ENCODE measurements at regions not wholly inside any gene's neighbourhood (a gene's known extent, or its start where the extent isn't known, plus 50 kb on each side); places are given as distances from the start of the nearest gene placed in this dataset.
"Not testable (repeated sequence)": the region's sequence is repeated elsewhere in the genome, so short reads cannot be mapped to it uniquely, and the experiment has no call there.

DNA sequence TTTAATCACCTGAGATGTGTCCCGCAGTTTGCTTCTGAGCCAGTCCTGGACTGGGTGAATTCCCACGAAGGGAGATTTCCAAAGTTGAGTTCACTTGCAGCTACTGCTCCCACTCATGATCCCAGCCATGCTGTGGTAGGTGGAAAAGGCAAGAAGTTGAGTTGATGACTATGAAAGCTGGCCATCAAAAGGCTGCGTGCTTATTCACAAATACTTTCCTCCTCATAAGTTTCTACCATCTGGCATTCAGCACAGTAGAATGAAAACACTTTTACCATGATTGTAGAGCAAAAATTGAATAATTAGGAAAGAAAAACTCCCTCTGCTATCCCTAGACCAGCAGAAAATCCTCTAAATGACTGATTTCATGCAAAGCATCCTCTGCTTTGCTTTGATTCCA lies 281.8 kb downstream of the INHBA start:
- Mint-ChIP-seq H3K4me3 (no peak overlapping the region), H3K9me3 (peaks cover 25% of the 10 kb centered on the region), H3K27me3 (no peaks in the 10 kb centered on the region), H3K36me3 (ENCODE audit: low read depth) (no peaks in the 10 kb centered on the region), H3K27ac (no peak overlapping the region), H3K4me1 (no peaks in the 10 kb centered on the region)
- no peak for ATAC-seq (replicated peaks)

DNA sequence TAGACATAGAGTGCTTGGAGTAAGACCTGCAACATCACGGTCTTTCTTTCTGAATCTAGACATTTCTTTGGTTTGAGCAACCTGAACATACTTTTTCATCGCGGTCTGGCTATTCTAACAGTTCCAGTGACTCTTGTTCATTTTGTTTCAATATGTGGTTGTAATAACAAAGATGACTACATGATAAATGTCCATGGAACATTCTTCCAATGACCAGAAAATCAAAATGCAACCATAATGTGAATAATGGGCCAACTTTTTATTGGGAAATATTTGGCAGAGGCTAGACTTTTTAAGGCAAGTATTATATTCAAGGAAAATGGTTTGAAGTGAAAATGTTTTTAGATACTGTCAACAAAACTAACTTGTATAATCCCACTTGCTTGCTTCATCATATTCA lies 282.5 kb downstream of the INHBA start:
- H3K27me3 Mint-ChIP-seq = no peaks in the 10 kb centered on the region
- H3K4me3 Mint-ChIP-seq = no peak overlapping the region
- H3K27ac Mint-ChIP-seq = no peak overlapping the region
- peaks cover 22% of the 10 kb centered on the region for H3K9me3 Mint-ChIP-seq
- no peak for ATAC-seq (replicated peaks)
- no peaks in the 10 kb centered on the region for H3K4me1 Mint-ChIP-seq
- no peaks in the 10 kb centered on the region for H3K36me3 Mint-ChIP-seq (ENCODE audit: low read depth)

DNA sequence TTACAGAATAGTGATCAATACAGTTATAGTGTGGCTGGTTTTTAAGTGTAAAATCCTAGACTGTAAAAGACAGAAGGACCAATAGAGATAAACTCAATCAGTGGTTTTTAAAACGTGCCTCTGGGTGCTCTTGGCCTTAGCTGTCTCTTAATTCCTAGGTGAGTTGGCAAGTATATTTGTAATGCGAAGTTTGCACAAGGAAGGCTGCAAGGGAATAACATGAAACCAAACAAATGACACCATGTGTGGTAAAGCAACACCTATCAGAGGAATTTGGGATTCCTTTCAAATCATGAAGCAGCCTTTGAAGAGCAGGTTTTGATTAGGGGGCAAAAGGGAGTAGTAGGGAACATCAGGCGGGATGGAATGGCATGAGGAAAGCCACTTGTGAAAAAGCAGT lies 284.6 kb downstream of the INHBA start:
- Mint-ChIP-seq H3K36me3 (ENCODE audit: low read depth) (no peaks in the 10 kb centered on the region), H3K4me1 (no peaks in the 10 kb centered on the region), H3K27me3 (no peaks in the 10 kb centered on the region), H3K27ac (no peak overlapping the region), H3K9me3 (peaks cover 14% of the 10 kb centered on the region), H3K4me3 (no peak overlapping the region)
- ATAC-seq (replicated peaks) = no peak

DNA sequence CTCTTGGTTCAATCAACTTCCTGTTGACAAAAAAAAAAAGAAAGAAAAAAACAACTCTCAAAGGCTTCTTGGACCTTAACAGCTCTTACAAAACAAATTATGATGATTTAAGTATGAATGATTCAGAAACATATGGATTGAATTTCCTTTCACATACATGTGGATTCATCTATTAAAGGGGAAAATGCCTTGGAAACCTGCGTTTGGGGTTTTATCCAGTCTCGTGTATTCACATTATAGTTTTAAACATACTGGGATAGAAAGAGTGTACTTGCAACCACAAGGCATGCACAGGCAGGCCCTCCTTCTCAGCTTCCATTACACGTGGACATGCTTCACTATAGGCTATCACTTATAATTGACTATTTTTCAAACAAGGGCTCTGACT lies 286.7 kb downstream of the INHBA start:
- H3K9me3 Mint-ChIP-seq = peaks cover 16% of the 10 kb centered on the region
- no peaks in the 10 kb centered on the region for H3K27me3 Mint-ChIP-seq
- no peaks in the 10 kb centered on the region for H3K36me3 Mint-ChIP-seq (ENCODE audit: low read depth)
- no peak overlapping the region for H3K4me3 Mint-ChIP-seq
- H3K4me1 Mint-ChIP-seq = no peaks in the 10 kb centered on the region
- ATAC-seq (replicated peaks) = no peak
- no peak overlapping the region for H3K27ac Mint-ChIP-seq

DNA sequence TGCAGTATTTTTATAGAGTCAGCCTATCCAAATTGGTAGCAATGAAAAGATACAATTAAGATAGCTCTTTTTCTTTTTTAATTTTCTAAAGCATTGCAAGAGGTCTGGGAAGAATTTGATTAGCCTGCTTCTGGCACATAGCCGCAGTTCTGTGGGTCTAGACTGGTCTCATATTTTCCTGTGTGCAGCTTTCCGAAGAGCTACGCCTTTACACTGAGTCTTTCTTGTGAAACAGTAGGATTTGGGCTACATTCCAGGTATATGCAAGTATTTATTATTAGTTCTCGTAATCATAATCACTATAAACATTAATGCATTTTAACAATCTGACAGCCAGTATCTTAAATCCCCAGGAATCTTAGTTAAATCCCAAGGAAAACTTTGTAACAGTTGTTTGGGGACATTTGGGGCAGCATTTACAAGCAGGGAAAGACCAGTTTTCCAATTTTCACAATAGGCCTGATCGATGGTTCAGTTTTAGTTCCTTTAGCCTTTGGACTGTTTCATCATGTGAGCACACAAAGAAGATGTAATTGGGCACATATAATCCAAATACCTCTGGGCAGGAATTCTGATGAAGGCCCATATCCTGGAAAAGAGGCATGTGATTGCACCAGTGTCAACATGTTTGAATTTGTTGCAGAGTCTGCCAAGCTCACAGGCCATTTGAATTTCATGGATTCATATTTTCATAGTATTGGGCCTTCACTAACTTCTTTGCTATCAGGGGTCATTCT lies 287.3 kb downstream of the INHBA start:
- Mint-ChIP-seq H3K27me3 (no peaks in the 10 kb centered on the region), H3K4me3 (no peak overlapping the region), H3K4me1 (no peaks in the 10 kb centered on the region), H3K27ac (no peak overlapping the region), H3K9me3 (peaks cover 16% of the 10 kb centered on the region), H3K36me3 (ENCODE audit: low read depth) (no peaks in the 10 kb centered on the region)
- no peak for ATAC-seq (replicated peaks)

DNA sequence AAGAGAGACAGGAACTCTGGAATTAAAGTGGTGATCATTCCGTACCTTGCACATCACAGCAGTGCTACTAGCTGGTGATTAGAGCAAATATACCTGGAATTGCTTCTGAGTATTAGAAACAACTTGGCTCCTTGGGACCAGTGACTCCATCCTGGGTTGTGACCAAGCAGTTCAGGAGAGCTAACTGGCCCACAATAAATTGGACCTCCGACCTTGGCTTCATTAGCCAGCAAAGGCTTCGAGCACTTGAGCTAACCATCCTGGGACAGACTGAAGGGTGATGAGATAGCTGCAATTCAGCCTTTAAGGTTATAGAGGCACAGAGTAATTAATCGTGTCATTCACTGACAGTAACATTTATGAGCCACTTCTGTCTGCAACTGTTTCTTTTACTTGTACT lies 287.8 kb downstream of the INHBA start:
- ATAC-seq (replicated peaks) = no peak
- no peaks in the 10 kb centered on the region for H3K27me3 Mint-ChIP-seq
- no peaks in the 10 kb centered on the region for H3K36me3 Mint-ChIP-seq (ENCODE audit: low read depth)
- no peaks in the 10 kb centered on the region for H3K4me1 Mint-ChIP-seq
- H3K9me3 Mint-ChIP-seq = peaks cover 16% of the 10 kb centered on the region
- H3K4me3 Mint-ChIP-seq = no peak overlapping the region
- H3K27ac Mint-ChIP-seq = no peak overlapping the region

DNA sequence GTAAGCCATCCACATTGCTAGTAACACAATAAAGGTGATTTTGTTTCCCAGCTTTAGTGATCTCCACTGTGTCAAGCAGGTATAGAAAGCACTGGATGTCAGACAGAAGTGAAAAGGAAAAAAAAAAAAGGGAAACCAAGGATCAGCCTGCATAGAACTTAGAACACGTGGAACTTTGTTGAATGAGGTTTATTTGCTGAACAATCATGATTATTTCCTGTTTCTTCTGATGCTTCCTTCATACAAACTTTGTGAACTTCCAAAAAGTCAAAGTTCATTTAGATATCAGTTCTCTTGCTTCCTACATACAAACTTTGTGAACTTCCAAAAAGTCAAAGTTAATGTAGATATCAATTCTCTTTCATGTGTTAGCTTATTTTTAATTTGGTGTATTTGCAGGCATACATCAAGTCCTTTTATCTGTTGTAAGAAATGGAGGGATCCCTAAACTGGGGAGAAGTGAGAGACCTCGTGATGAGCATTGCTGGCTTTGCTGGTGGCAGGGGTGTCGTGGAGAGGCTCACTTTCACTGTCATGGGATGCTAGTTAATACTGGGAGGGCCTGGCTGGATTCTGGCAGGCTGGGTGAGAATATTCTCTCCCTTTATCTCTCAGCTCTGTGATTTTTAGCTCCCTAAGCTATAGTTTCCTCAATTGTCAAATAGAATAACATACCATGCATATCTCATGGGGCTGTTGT lies 298.4 kb downstream of the INHBA start:
- ATAC-seq (replicated peaks) = no peak

DNA sequence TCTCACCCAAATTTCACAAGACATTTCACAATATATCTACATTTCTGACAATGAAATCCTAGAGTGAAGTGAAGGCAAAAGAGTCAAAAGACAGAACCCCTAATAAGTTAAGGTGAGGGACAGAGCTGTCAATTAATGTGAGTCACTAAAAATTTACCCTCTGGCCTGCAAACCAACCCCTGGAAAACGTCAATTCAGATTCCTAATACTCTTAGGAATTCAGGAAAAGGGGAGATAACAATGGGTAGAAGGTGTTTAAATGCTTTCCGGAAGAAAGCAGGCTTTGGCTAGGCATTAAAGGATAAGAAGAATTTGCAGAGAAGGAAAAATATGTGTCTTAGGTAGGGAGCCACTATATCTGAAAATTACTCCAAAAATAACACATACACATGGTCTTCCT lies 299.6 kb downstream of the INHBA start:
- H3K36me3 Mint-ChIP-seq (ENCODE audit: low read depth) = no peaks in the 10 kb centered on the region
- ATAC-seq (replicated peaks) = no peak
- H3K27me3 Mint-ChIP-seq = no peaks in the 10 kb centered on the region
- no peaks in the 10 kb centered on the region for H3K4me1 Mint-ChIP-seq
- H3K9me3 Mint-ChIP-seq = peaks cover 8% of the 10 kb centered on the region
- H3K27ac Mint-ChIP-seq = no peak overlapping the region
- no peak overlapping the region for H3K4me3 Mint-ChIP-seq

More for the DNA sequence above, 298.4 kb downstream of the INHBA start:
- Mint-ChIP-seq H3K27ac (no peak overlapping the region), H3K36me3 (ENCODE audit: low read depth) (no peaks in the 10 kb centered on the region), H3K4me1 (no peaks in the 10 kb centered on the region), H3K27me3 (no peaks in the 10 kb centered on the region), H3K9me3 (peaks cover 8% of the 10 kb centered on the region), H3K4me3 (no peak overlapping the region)

DNA sequence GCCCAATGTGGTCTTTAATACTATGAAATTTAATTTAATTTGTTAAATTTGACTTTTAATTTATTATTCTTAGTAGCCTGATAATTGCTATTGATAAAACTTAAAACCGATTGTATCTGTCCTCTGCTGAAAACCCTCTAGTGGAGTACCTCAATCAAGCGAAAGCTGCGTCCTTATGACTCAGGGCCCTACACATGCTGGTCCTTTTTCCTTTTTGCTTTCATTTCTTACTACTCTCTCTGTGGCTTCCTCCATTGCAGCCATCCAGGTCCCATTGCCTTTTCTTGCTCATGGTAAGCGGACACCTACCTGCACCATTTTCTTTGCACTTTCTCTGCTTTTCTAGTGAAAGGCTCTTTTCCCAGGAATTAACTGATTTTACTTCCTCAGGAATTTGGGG lies 301.1 kb downstream of the INHBA start:
- Mint-ChIP-seq H3K27ac (no peak overlapping the region), H3K4me1 (no peaks in the 10 kb centered on the region), H3K9me3 (peaks cover 8% of the 10 kb centered on the region), H3K36me3 (ENCODE audit: low read depth) (no peaks in the 10 kb centered on the region), H3K4me3 (no peak overlapping the region), H3K27me3 (no peaks in the 10 kb centered on the region)
- ATAC-seq (replicated peaks) = no peak

DNA sequence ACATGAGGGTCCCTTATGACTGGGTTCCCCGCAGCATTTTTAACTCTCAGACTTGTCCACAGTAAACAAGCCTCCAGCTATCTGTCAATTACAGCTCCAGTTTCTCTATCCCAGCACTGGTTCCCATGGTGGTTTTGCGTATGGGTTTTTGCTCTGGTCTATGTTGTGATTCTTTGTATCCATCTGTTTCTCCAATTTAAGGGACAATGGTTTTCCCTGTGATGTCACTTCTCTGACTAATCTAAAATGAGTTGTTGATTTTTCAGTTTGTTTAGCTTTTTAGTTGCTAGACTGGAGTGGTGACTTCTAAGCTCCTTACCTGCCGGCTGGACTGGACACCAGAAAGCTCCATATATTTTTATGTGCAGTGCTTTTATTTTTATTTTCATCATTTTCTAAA lies 303.7 kb downstream of the INHBA start:
- H3K27me3 Mint-ChIP-seq = no peaks in the 10 kb centered on the region
- peaks cover 8% of the 10 kb centered on the region for H3K9me3 Mint-ChIP-seq
- no peak overlapping the region for H3K27ac Mint-ChIP-seq
- no peak for ATAC-seq (replicated peaks)
- no peak overlapping the region for H3K4me3 Mint-ChIP-seq
- H3K36me3 Mint-ChIP-seq (ENCODE audit: low read depth) = no peaks in the 10 kb centered on the region
- no peaks in the 10 kb centered on the region for H3K4me1 Mint-ChIP-seq

DNA sequence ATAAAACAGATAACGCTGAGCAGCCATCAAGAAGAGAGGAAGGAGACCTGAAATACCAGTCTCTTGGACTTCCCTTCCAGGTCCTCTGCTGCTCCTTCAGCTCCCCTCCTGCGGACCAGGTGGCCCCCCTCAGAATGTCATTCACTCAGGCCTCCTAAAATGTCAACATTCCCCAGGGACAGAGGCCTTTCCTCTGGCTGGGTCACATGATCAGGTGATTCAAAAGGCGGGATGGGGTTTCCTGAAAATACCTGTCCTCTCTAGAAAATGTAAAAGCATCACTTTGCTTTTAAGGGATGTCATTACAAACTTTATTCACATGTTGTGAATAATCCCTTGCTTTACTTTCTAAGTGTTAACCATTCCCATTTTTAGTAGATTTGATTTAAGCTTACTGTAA lies 311.1 kb downstream of the INHBA start:
- H3K36me3 Mint-ChIP-seq (ENCODE audit: low read depth) = no peaks in the 10 kb centered on the region
- ATAC-seq (replicated peaks) = no peak
- no peaks in the 10 kb centered on the region for H3K27me3 Mint-ChIP-seq
- H3K4me1 Mint-ChIP-seq = no peaks in the 10 kb centered on the region
- H3K9me3 Mint-ChIP-seq = peaks cover 9% of the 10 kb centered on the region
- H3K27ac Mint-ChIP-seq = no peak overlapping the region
- no peak overlapping the region for H3K4me3 Mint-ChIP-seq

DNA sequence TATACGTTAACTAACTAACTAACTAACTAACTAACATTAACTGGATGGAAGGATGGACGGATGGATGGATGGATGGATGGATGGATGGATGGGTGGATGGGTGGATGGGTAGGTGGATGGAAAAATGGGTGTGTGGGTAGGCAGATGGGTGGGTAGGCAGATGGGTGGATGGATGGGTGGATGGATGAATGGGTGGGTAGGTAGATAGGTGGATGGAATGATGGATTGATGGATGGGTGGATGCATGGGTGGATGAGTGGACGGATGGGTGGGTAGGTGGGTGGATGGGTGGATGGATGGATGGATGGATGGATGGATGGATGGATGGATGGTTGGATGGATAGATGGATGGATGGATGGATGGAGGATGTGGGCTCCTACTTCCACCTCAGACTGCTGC lies 314.0 kb downstream of the INHBA start:
- H3K4me1 Mint-ChIP-seq; ATAC-seq (replicated peaks); H3K9me3 Mint-ChIP-seq; H3K4me3 Mint-ChIP-seq; H3K27ac Mint-ChIP-seq; H3K36me3 Mint-ChIP-seq (ENCODE audit: low read depth); H3K27me3 Mint-ChIP-seq: not testable (repeated sequence)

DNA sequence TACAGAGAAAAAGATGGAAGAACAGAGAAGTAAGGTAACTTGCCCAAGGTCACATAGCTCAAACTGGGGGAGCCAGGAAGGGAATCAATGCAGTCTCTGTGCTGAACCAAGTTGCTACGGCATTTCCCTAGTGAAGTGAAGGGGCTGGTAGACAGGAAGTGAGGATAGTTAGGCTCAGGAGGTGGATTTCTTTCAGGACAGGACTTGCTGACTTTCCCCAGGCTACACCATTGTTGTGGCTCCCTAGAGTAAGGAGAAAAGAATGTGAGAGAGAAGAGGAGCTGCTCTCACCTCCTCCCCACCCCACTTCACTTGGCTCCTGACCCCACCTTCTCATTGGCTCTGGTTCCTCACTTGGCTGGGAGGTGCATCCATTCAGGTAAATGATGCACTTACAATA lies 316.9 kb downstream of the INHBA start:
- H3K36me3 Mint-ChIP-seq (ENCODE audit: low read depth) = no peaks in the 10 kb centered on the region

DNA sequence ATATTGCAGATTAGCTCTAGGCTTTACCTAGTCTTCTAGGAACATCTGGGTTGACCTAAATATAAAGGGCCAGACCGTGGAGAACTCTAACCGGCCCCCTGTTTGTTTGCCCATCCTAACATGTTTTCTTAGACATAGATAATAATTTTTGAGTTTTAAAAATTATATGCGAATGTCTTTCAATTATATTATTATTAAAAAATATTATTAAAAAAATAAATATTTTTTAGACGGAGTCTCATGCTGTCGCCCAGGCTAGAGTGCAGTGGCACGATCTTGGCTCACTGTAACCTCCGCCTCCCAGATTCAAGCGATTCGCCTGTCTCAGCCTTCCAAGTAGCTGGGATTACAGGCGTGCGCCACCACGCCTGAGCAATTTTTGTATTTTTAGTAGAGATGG lies 318.5 kb downstream of the INHBA start:
- peaks cover 20% of the 10 kb centered on the region for H3K9me3 Mint-ChIP-seq
- H3K36me3 Mint-ChIP-seq (ENCODE audit: low read depth) = no peaks in the 10 kb centered on the region
- H3K4me1 Mint-ChIP-seq = no peaks in the 10 kb centered on the region
- ATAC-seq (replicated peaks) = no peak
- H3K27ac Mint-ChIP-seq = no peak overlapping the region
- no peak overlapping the region for H3K4me3 Mint-ChIP-seq
- H3K27me3 Mint-ChIP-seq = no peaks in the 10 kb centered on the region

More for the DNA sequence above, 316.9 kb downstream of the INHBA start:
- Mint-ChIP-seq H3K9me3 (peaks cover 16% of the 10 kb centered on the region), H3K27me3 (no peaks in the 10 kb centered on the region), H3K4me3 (no peak overlapping the region), H3K27ac (no peak overlapping the region), H3K4me1 (no peaks in the 10 kb centered on the region)
- ATAC-seq (replicated peaks) = no peak

DNA sequence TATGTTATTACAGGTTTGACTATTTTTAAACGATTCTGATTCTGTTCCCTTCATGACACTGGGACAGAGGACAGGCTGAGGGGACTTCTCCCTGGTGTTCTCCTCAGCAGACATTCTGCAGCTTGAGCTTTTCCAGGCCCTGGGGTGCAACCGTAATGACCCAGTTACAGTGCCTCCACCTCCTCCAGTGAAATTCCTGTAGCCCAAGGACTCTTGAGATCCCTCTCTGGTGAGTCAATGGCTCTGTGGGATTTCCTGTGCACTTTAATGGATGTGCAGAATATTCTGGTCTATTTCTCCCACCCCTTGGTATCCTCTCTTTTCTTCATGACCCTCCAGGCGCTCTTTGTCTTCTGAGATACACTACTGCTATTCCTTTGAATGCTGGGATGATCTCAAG lies 319.3 kb downstream of the INHBA start:
- Mint-ChIP-seq H3K27ac (no peak overlapping the region), H3K9me3 (peaks cover 19% of the 10 kb centered on the region), H3K4me1 (no peaks in the 10 kb centered on the region), H3K36me3 (ENCODE audit: low read depth) (no peaks in the 10 kb centered on the region), H3K4me3 (no peak overlapping the region), H3K27me3 (no peaks in the 10 kb centered on the region)
- ATAC-seq (replicated peaks) = no peak
